ENCODE measurements at regions not wholly inside any gene's neighbourhood (a gene's known extent, or its start where the extent isn't known, plus 50 kb on each side); places are given as distances from the start of the nearest gene placed in this dataset.

DNA sequence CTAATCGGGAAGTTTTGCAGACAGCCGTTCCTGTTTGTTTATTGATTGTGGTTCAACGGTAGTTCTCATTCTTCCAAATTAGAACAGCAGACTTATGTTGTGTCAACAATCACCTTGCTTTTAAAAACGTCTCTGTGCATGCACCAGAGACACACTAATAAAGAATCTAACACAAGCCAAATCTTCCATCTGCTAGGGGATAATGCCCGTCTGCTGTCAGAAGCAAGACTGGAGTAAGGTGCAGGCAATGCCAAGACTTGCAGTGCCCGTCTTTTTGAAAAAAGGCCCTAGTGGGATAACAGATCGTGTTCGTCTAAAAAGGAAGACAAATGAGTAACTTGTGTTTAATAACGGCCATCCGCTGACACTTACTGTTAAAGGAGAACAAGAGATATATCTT, 158.4 kb downstream of the KCNJ2 start:
- TF ChIP-seq CTCF (conservative IDR thresholded peaks at IDR 0.05) (no peak), EZH2 (IDR thresholded peaks at IDR 0.05; ENCODE audit: low read depth) (no peak)

All from PC-9 (cell line).